ENCODE measurements at regions not wholly inside any gene's neighbourhood (a gene's known extent, or its start where the extent isn't known, plus 50 kb on each side); places are given as distances from the start of the nearest gene placed in this dataset.

- no peak for TF ChIP-seq ZNF318 (CRISPR knock-in tag; IDR thresholded peaks at IDR 0.05)
- TF ChIP-seq ZFP41 (CRISPR knock-in tag; IDR thresholded peaks at IDR 0.05; ENCODE audit: borderline replicate concordance) = no peak
- no peak for TF ChIP-seq TFAP4 (IDR thresholded peaks at IDR 0.05; ENCODE audit: borderline replicate concordance, low read depth)
- TF ChIP-seq SNRNP70 (IDR thresholded peaks at IDR 0.05; ENCODE audit: low read depth, low read length) = no peak
- TF ChIP-seq ZBTB46 (CRISPR knock-in tag; IDR thresholded peaks at IDR 0.05; ENCODE audit: borderline replicate concordance) = no peak
- TF ChIP-seq ZSCAN20 (CRISPR knock-in tag; IDR thresholded peaks at IDR 0.05; ENCODE audit: borderline replicate concordance) = no peak
Measured at GRCh38 chr6:135638108-135638507, 140.6 kb upstream of the AHI1 start (continued).

All from HepG2 (cell line).